ENCODE measurements at regions not wholly inside any gene's neighbourhood (a gene's known extent, or its start where the extent isn't known, plus 50 kb on each side); places are given as distances from the start of the nearest gene placed in this dataset.

GRCh38 chr1:79738101-79738500, 731.6 kb upstream of the ADGRL4 start:
- no peaks in the 10 kb centered on the region for H3K4me1 ChIP-seq (ENCODE audit: insufficient read depth, low read length, poor library complexity, severe bottlenecking)
- no TSS peak for BruUV-seq (replicated peaks)
- H3K36me3 ChIP-seq (ENCODE audit: insufficient read depth, low read length, poor library complexity, severe bottlenecking) = no peaks in the 10 kb centered on the region
- intact Hi-C loops (cut with micrococcal nuclease; ENCODE audit: unreplicated experiment) = no loop called here
- H3K4me3 ChIP-seq (ENCODE audit: low read depth, low read length, poor library complexity, severe bottlenecking) = no peak overlapping the region
- ChIA-PET CTCF (no interaction called here), POLR2A (ENCODE audit: low non-redundant PET) (no interaction called here)
- no peak overlapping the region for H3K27ac ChIP-seq (ENCODE audit: low read depth, low read length, poor library complexity, severe bottlenecking)
- TF ChIP-seq EZH2 (IDR thresholded peaks at IDR 0.05; ENCODE audit: borderline replicate concordance, low read depth, low read length, poor library complexity, severe bottlenecking) (no peak), CTCF (conservative IDR thresholded peaks at IDR 0.05; ENCODE audit: low read depth, low read length) (no peak)
- no peaks in the 10 kb centered on the region for H3K9me3 ChIP-seq (ENCODE audit: low read depth, low read length, poor library complexity, severe bottlenecking)
- no peak for DNase-seq (ENCODE audit: low spot score)
- no peaks in the 10 kb centered on the region for H3K27me3 ChIP-seq (replicated peaks; ENCODE audit: insufficient read depth, low read depth, low read length, poor library complexity)

GRCh38 chr1:79737193-79737592, 730.7 kb upstream of the ADGRL4 start:
- Histone ChIP-seq H3K9me3 (ENCODE audit: low read depth, low read length, poor library complexity, severe bottlenecking) (no peaks in the 10 kb centered on the region), H3K4me1 (ENCODE audit: insufficient read depth, low read length, poor library complexity, severe bottlenecking) (no peaks in the 10 kb centered on the region), H3K4me3 (ENCODE audit: low read depth, low read length, poor library complexity, severe bottlenecking) (no peak overlapping the region), H3K36me3 (ENCODE audit: insufficient read depth, low read length, poor library complexity, severe bottlenecking) (no peaks in the 10 kb centered on the region), H3K27me3 (replicated peaks; ENCODE audit: insufficient read depth, low read depth, low read length, poor library complexity) (no peaks in the 10 kb centered on the region), H3K27ac (ENCODE audit: low read depth, low read length, poor library complexity, severe bottlenecking) (no peak overlapping the region)
- DNase-seq (ENCODE audit: low spot score) = no peak
- ChIA-PET POLR2A (ENCODE audit: low non-redundant PET) (no interaction called here), CTCF (no interaction called here)
- no peak for TF ChIP-seq EZH2 (IDR thresholded peaks at IDR 0.05; ENCODE audit: borderline replicate concordance, low read depth, low read length, poor library complexity, severe bottlenecking)
- TF ChIP-seq CTCF (conservative IDR thresholded peaks at IDR 0.05; ENCODE audit: low read depth, low read length) = no peak
- no TSS peak for BruUV-seq (replicated peaks)
- intact Hi-C loops (cut with micrococcal nuclease; ENCODE audit: unreplicated experiment) = no loop called here

DNA sequence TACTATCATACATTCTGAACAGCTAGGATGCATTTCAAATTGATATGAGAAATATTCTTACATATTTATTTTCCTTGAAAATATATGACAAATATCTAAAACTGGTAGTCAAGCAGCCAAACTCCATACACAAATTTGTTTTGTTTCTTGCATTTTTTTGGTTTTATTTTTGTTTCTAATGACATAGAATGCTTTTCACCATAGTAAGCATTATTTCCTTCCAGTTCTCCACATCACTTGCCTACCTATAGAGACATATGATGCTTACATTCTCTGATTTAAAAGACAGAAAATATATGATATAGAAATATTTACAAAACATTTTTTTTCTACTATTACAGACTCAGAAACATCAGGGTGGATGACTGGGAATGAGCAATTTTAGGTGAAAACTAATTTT, 726.4 kb upstream of the ADGRL4 start:
- ChIA-PET POLR2A (ENCODE audit: low non-redundant PET) (no interaction called here), CTCF (no interaction called here)
- Histone ChIP-seq H3K9me3 (ENCODE audit: low read depth, low read length, poor library complexity, severe bottlenecking) (no peaks in the 10 kb centered on the region), H3K36me3 (ENCODE audit: insufficient read depth, low read length, poor library complexity, severe bottlenecking) (no peaks in the 10 kb centered on the region), H3K27me3 (replicated peaks; ENCODE audit: insufficient read depth, low read depth, low read length, poor library complexity) (no peaks in the 10 kb centered on the region), H3K4me1 (ENCODE audit: insufficient read depth, low read length, poor library complexity, severe bottlenecking) (no peaks in the 10 kb centered on the region), H3K4me3 (ENCODE audit: low read depth, low read length, poor library complexity, severe bottlenecking) (no peak overlapping the region), H3K27ac (ENCODE audit: low read depth, low read length, poor library complexity, severe bottlenecking) (no peak overlapping the region)
- no peak for DNase-seq (ENCODE audit: low spot score)
- TF ChIP-seq CTCF (conservative IDR thresholded peaks at IDR 0.05; ENCODE audit: low read depth, low read length) (no peak), EZH2 (IDR thresholded peaks at IDR 0.05; ENCODE audit: borderline replicate concordance, low read depth, low read length, poor library complexity, severe bottlenecking) (no peak)
- no TSS peak for BruUV-seq (replicated peaks)
- intact Hi-C loops (cut with micrococcal nuclease; ENCODE audit: unreplicated experiment) = no loop called here

Data from A673 (cell line).